K562 (cell line): ENCODE measurements at regions not wholly inside any gene's neighbourhood (a gene's known extent, or its start where the extent isn't known, plus 50 kb on each side); places are given as distances from the start of the nearest gene placed in this dataset.

Source experiments
- ATAC-seq: fragments of 200-7000 bp; cut with Tn5 transposase; 3 replicates; pipeline ENCODE4 v1.9.1; 2020; ENCODE audit warnings: moderate library complexity
- BruUV-seq: library from RNA; stranded (reverse); fragments of 400-500 nt; replicated peaks from 2 replicates; lab custom pipeline; 2021; lab: Mats Ljungman, UMichigan
- CTCF ChIA-PET: fragments of 300-600 bp; formaldehyde crosslinking; extraction: SDS; loops from one replicate; lab custom pipeline; 2021; ENCODE audit warnings: low intra/inter-chr PET ratio; lab: Yijun Ruan, JAX
- POLR2A ChIA-PET: fragments of 300-600, 350-650 bp; sonication (Branson Sonifier 250); formaldehyde crosslinking; extraction: SDS; loops from one replicate; lab custom pipeline; 2021; ENCODE audit warnings: antibody characterized with exemption, inconsistent platforms; lab: Yijun Ruan, JAX
- DNase-seq, 4 experiments: peaks; one replicate each; pipeline versions ENCODE4 v3.0.0 to v3.0.0-alpha.2; 2011 to 2018; ENCODE audit warnings: low spot score in 3 of 4, mixed read lengths in 3 of 4; ENCODE audit errors: extremely low read depth in 1 of 4
- FAIRE-seq: peaks from 2 replicates; lab custom pipeline; 2011; peaks lifted over from hg19 to GRCh38; lab: Jason Lieb, UNC
- H2AFZ ChIP-seq: 2 replicates; pipeline ENCODE4 v1.6.0; 2011; ENCODE audit warnings: low read depth, low read length, control low read depth, inconsistent platforms
- H3K27ac ChIP-seq: fragments of 200-600 bp; 3 replicates; pipeline ENCODE4 v1.8.0; 2011; ENCODE audit warnings: low read depth, mild to moderate bottlenecking, control low read depth, inconsistent platforms, low read length, moderate library complexity, mixed read lengths; ENCODE audit errors: extremely low read depth
- H3K27me3 ChIP-seq, 2 experiments: fragments of 300-600 bp in 1 of 2; 2 replicates in 1 of 2; 3 replicates in 1 of 2; pipeline versions ENCODE4 v1.6.0 to v1.8.0; 2011; ENCODE audit warnings: inconsistent platforms in 2 of 2, low read length in 2 of 2, mild to moderate bottlenecking in 1 of 2, mixed read lengths in 1 of 2, moderate library complexity in 1 of 2; ENCODE audit not compliant: control insufficient read depth in 2 of 2, insufficient read depth in 2 of 2
- H3K36me3 ChIP-seq: fragments of 300-600 bp; 3 replicates; pipeline ENCODE4 v1.8.0; 2011; ENCODE audit warnings: mild to moderate bottlenecking, low read length, inconsistent platforms; ENCODE audit not compliant: control insufficient read depth, insufficient read depth
- H3K4me1 ChIP-seq, 2 experiments: fragments of 200-600 bp in 1 of 2; replicated peaks in 1 of 2; 2 replicates in 1 of 2; 3 replicates in 1 of 2; pipeline versions ENCODE4 v1.5.1 to v1.8.0; 2011; ENCODE audit warnings: inconsistent platforms in 2 of 2, low read length in 2 of 2, mild to moderate bottlenecking in 1 of 2, mixed read lengths in 1 of 2, moderate library complexity in 1 of 2; ENCODE audit not compliant: control insufficient read depth in 2 of 2, insufficient read depth in 2 of 2
- H3K4me2 ChIP-seq: 2 replicates; pipeline ENCODE4 v1.6.1; 2011; ENCODE audit warnings: low read length, control low read depth, inconsistent platforms, mixed read lengths; ENCODE audit not compliant: insufficient read depth
- H3K4me3 ChIP-seq: fragments of 200-600 bp; sonication (generic), shearing (Covaris generic); 2 replicates; pipeline ENCODE4 v1.5.1; 2016; ENCODE audit warnings: control low read depth, inconsistent platforms
- H3K79me2 ChIP-seq: fragments of 200-600 bp; 3 replicates; pipeline ENCODE4 v1.8.0; 2011; ENCODE audit warnings: low read length, inconsistent platforms; ENCODE audit not compliant: control insufficient read depth, insufficient read depth
- H3K9ac ChIP-seq, 2 experiments: 2 replicates each; pipeline versions ENCODE4 v1.6.0 to v1.6.1; 2011; ENCODE audit warnings: low read depth in 2 of 2, low read length in 2 of 2, control low read depth in 1 of 2, inconsistent platforms in 1 of 2, mild to moderate bottlenecking in 1 of 2, mixed read lengths in 1 of 2; ENCODE audit not compliant: insufficient read depth in 1 of 2
- H3K9me1 ChIP-seq: one replicate; pipeline ENCODE4 v1.6.0; 2011; ENCODE audit warnings: inconsistent platforms, mild to moderate bottlenecking, low read length, moderate library complexity; ENCODE audit not compliant: control insufficient read depth, insufficient read depth
- H3K9me3 ChIP-seq: replicated peaks from 2 replicates; pipeline ENCODE4 v1.5.1; 2011; ENCODE audit warnings: low read depth, low read length, inconsistent platforms; ENCODE audit not compliant: control insufficient read depth, insufficient read depth
- H4K20me1 ChIP-seq: replicated peaks from 2 replicates; pipeline ENCODE4 v1.6.1; 2011; ENCODE audit warnings: low read length, inconsistent platforms, mixed read lengths; ENCODE audit not compliant: control insufficient read depth, insufficient read depth
- SIRT6 ChIP-seq: IDR thresholded peaks from one replicate; pipeline ENCODE4 v1.6.1; 2012; ENCODE audit warnings: low read depth, mild to moderate bottlenecking, control low read depth, inconsistent platforms, low read length, moderate library complexity
- SP1 ChIP-seq: sonication (generic); formaldehyde crosslinking; IDR thresholded peaks from 2 replicates; pipeline ENCODE4 v1.8.1; 2022; ENCODE audit warnings: mild to moderate bottlenecking, missing genetic modification reagents
- ZNF140 ChIP-seq: fragments of 250-450 bp; sonication (Bioruptor Pico); IDR thresholded peaks from 2 replicates; pipeline ENCODE4 v1.8.0; 2021; ENCODE audit warnings: moderate library complexity, mild to moderate bottlenecking, inconsistent platforms
- ZNF507 ChIP-seq: conservative IDR thresholded peaks from 2 replicates; pipeline ENCODE4 v1.6.1; 2017; ENCODE audit warnings: missing genetic modification characterization, missing compliant biosample characterization
- WGBS: fragments of 100-300 bp; shearing (Covaris generic); methylation state at CpG from one replicate; pipeline ENCODE4 v1.1.6; 2016; ENCODE audit warnings: low coverage, mixed read lengths; ENCODE audit not compliant: insufficient coverage; ENCODE audit errors: missing lambda C conversion rate; 5-methylcytosine and 5-hydroxymethylcytosine counted together
- in situ Hi-C: fragments of 300-500 bp; cut with MboI; formaldehyde crosslinking; loops from 4 replicates; pipeline ENCODE4 v1.15.0; 2018; ENCODE audit warnings: inconsistent platforms, mixed read lengths
- intact Hi-C: fragments of 100-400 bp; cut with micrococcal nuclease; formaldehyde crosslinking; loops from 2 replicates; pipeline ENCODE4 v1.14.2; 2022
- TF ChIP-seq, protein P1 (sequence below): fragments of 450-650 bp; formaldehyde crosslinking; IDR thresholded peaks from 2 replicates; pipeline ENCODE4 v1.4.0; 2020; ENCODE audit warnings: mild to moderate bottlenecking
- TF ChIP-seq, protein P2 (sequence below): sonication (generic); formaldehyde crosslinking; IDR thresholded peaks from 2 replicates; pipeline ENCODE4 v1.8.0; 2022; ENCODE audit warnings: missing genetic modification reagents, mild to moderate bottlenecking, borderline replicate concordance

DNA sequence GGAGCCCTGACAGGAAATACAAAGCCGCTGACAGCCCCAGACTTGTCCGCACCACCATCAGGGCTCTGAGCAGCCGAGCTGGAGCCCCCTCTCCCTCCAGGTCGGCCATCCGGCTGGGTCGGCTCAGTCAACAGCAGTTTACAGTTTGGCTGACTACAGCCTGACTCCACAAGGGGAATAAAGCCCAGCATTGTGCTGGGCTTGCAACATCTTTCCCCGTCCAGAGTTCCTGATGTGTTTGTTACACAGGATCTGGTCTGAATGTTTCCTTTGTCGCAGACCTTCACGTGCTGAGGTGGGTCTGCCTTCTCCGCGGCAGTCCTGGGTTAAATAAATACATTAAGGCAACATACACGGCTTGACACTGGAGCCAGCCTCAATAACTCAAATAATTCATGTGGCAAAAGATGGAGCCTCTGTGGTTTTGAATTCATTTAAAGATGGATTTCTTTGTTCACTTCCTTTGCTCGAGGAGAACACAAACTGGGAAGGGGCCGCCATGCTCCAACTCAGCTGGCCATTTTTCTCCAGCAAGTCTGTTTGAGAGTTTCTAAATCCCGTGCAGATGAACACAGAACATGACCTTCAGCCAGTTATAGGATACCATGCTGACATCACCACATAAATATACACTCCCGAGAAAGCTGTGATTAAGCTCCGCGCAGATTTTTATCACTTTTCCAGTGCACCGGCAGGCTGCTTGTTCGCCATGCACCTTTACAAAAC lies 192.1 kb downstream of the WDR11 start:
- H3K4me3 ChIP-seq: no peak overlapping the region
- no peak for ATAC-seq
- no peak overlapping the region for H3K9ac ChIP-seq
- H2AFZ ChIP-seq: no peak overlapping the region
- intact Hi-C loops (no loop called here), in situ Hi-C loops (no loop called here)
- H3K9me1 ChIP-seq: no peaks in the 10 kb centered on the region
- no peak for TF ChIP-seq SP1 (CRISPR knock-in tag)
- TF ChIP-seq SIRT6: no peak
- TF ChIP-seq, protein P1, sequence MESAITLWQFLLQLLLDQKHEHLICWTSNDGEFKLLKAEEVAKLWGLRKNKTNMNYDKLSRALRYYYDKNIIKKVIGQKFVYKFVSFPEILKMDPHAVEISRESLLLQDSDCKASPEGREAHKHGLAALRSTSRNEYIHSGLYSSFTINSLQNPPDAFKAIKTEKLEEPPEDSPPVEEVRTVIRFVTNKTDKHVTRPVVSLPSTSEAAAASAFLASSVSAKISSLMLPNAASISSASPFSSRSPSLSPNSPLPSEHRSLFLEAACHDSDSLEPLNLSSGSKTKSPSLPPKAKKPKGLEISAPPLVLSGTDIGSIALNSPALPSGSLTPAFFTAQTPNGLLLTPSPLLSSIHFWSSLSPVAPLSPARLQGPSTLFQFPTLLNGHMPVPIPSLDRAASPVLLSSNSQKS: no peak
- TF ChIP-seq ZNF140: no peak
- no peak for TF ChIP-seq ZNF507 (tag)
- TF ChIP-seq, protein P2, sequence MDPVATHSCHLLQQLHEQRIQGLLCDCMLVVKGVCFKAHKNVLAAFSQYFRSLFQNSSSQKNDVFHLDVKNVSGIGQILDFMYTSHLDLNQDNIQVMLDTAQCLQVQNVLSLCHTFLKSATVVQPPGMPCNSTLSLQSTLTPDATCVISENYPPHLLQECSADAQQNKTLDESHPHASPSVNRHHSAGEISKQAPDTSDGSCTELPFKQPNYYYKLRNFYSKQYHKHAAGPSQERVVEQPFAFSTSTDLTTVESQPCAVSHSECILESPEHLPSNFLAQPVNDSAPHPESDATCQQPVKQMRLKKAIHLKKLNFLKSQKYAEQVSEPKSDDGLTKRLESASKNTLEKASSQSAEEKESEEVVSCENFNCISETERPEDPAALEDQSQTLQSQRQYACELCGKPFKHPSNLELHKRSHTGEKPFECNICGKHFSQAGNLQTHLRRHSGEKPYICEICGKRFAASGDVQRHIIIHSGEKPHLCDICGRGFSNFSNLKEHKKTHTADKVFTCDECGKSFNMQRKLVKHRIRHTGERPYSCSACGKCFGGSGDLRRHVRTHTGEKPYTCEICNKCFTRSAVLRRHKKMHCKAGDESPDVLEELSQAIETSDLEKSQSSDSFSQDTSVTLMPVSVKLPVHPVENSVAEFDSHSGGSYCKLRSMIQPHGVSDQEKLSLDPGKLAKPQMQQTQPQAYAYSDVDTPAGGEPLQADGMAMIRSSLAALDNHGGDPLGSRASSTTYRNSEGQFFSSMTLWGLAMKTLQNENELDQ: no peak
- WGBS: 1% methylated on average over 17 of the region's 20 CpGs
- H3K27me3 ChIP-seq: peaks cover 0 to 6% of the 10 kb centered on the region in 2 experiments; a peak in 1 of 5 replicates
- ChIA-PET CTCF (no interaction called here), POLR2A (no interaction called here)
- H3K4me2 ChIP-seq: no peak overlapping the region
- no TSS peak for BruUV-seq
- no peak for FAIRE-seq
- no peak for DNase-seq
- no peaks in the 10 kb centered on the region for H4K20me1 ChIP-seq
- no peaks in the 10 kb centered on the region for H3K79me2 ChIP-seq
- H3K4me1 ChIP-seq: no peaks in the 10 kb centered on the region
- no peaks in the 10 kb centered on the region for H3K9me3 ChIP-seq
- H3K36me3 ChIP-seq: no peaks in the 10 kb centered on the region
- no peak overlapping the region for H3K27ac ChIP-seq
